Gastrocnemius medialis (tissue), 4 donors: ENCODE measurements at regions not wholly inside any gene's neighbourhood (a gene's known extent, or its start where the extent isn't known, plus 50 kb on each side); places are given as distances from the start of the nearest gene placed in this dataset.

Experiments
- CTCF ChIP-seq, 5 experiments: fragments of 450-650 bp in 3 of 5; fragments of 200-600 bp in 2 of 5; sonication (generic) in 2 of 5; IDR thresholded peaks in 4 of 5; conservative IDR thresholded peaks in 1 of 5; 1 replicate in 4 of 5; 2 replicates in 1 of 5; pipeline ENCODE4 v1.5.1; 2016 to 2019; ENCODE audit warnings: antibody characterized with exemption in 5 of 5, mild to moderate bottlenecking in 3 of 5, moderate library complexity in 3 of 5
- POLR2A ChIP-seq, 2 donors: fragments of 450-650 bp; IDR thresholded peaks; one replicate each; pipeline ENCODE4 v1.6.1; 2017; ENCODE audit warnings: antibody characterized with exemption in 2 of 2, mild to moderate bottlenecking in 2 of 2, moderate library complexity in 2 of 2

GRCh38 chr5:52725065-52725746, 62.5 kb upstream of the ITGA1 start:
- TF ChIP-seq CTCF (IDR thresholded peaks at IDR 0.05 in 4 of 5, conservative IDR thresholded peaks at IDR 0.05 in 1 of 5) (no peak), POLR2A (IDR thresholded peaks at IDR 0.05) (no peak)
